Activated T-helper 2 cell treated with anti-CD3 and anti-CD28 coated beads, Interferon-gamma antibody, Interleukin-2, Interleukin-4, amounts not matched to agents 10 μg/mL and 5 μg/mL and 100 μg/mL, durations not matched to agents 14 hours and 24 hours and 36 hours (primary cell): ENCODE measurements at regions not wholly inside any gene's neighbourhood (a gene's known extent, or its start where the extent isn't known, plus 50 kb on each side); places are given as distances from the start of the nearest gene placed in this dataset.

Experiments
- DNase-seq: peaks from one replicate; pipeline ENCODE4 v3.0.0; 2021; ENCODE audit warnings: low spot score
- H3K27ac Mint-ChIP-seq: one replicate; pipeline ENCODE4 v1.8.0; 2021; ENCODE audit warnings: mixed read lengths
- H3K27me3 Mint-ChIP-seq: one replicate; pipeline ENCODE4 v1.8.0; 2021; ENCODE audit warnings: low read depth, mixed read lengths
- H3K36me3 Mint-ChIP-seq: one replicate; pipeline ENCODE4 v1.8.0; 2021; ENCODE audit warnings: low read depth, mixed read lengths
- H3K4me1 Mint-ChIP-seq: one replicate; pipeline ENCODE4 v1.8.0; 2021; ENCODE audit warnings: low read depth, mixed read lengths
- H3K4me3 Mint-ChIP-seq: one replicate; pipeline ENCODE4 v1.8.0; 2021; ENCODE audit warnings: low read depth, mild to moderate bottlenecking, moderate library complexity, mixed read lengths
- H3K9me3 Mint-ChIP-seq: one replicate; pipeline ENCODE4 v1.8.0; 2021; ENCODE audit warnings: mixed read lengths
- intact Hi-C: fragments of 100-400 bp; cut with micrococcal nuclease; formaldehyde crosslinking; loops from one replicate; pipeline ENCODE4 v1.15.1; 2023

DNA sequence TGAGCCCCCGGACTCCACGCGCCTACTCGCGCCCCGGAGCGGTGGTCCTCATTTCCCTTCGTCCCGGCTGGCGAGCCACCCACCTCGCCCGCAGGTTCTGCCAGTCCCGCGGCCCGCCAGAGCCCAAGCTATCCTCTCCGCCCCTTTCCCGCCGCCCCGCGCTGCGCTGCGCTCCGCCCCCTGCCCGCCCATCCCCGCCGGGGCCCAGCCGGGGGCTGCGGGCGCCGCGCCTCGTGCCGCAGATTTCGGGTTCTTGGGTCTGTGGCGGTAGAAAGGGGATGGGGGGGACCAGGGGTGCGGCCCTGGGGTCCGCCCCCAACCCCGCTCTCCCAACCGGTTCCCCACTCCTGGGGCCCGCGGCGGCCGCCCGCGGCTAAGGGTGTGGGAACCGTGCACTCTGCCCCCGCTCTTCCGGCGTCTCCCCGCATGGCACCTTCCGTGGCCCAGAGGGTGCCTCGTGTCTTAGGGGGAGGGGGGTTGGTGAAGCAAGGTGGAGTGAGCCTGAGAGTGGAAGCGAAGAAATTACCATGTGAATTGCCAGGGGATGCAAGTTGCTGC lies 650.8 kb upstream of the DIPK2B start:
- Mint-ChIP-seq H3K27ac (peak overlapping the region; percentile 94), H3K9me3 (no peaks in the 10 kb centered on the region), H3K27me3 (no peaks in the 10 kb centered on the region), H3K36me3 (peaks cover 35% of the 10 kb centered on the region), H3K4me1 (peaks cover 31% of the 10 kb centered on the region), H3K4me3 (peak overlapping the region; percentile 99)
- DNase-seq, result peak; percentile 50
- intact Hi-C loops, result loop anchor here (2.0 to 10.0 kb wide), 3 partner anchors 85 to 469 kb away; no protein-coding TSS in a partner anchor

DNA sequence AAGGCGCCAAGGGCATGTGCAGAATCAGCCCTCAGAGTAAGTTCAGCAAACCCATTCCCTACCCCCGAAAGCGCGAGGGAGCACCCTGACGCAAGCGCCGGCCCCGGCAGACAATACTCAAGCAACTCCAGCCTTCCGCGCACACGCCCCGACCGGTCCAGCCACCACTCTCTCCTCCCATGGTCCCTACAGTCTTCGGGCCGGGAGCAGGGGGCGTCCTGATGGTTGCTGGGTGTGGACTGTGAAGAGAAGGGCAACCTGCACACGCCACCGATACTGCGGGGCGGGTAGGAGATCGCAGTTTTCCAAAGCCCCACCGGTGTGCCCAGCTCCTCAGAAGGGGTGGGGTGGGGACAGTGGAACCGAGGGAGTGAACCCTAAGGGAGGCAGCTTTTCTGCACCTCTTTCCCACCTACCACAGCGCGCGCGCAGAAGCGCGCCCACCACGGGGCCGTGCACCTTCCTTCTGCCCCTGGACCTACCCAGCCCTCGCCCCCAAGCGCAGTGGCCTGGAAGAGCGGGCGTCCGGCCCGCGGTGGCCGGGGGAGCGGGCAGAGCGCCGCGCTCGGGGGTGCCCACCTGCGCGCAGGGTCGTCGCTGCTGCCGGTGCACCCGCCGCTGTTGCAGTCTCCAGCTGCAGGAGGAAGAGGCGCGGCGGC lies 650.2 kb upstream of the DIPK2B start:
- Mint-ChIP-seq H3K9me3 (no peaks in the 10 kb centered on the region), H3K36me3 (peaks cover 39% of the 10 kb centered on the region), H3K4me3 (peak overlapping the region; percentile 99), H3K27me3 (no peaks in the 10 kb centered on the region), H3K4me1 (peaks cover 34% of the 10 kb centered on the region), H3K27ac (peak overlapping the region; percentile 95)
- DNase-seq, result peak; percentile 23
- intact Hi-C loops, result loop anchor here (2.0 to 10.0 kb wide), 3 partner anchors 84 to 470 kb away; no protein-coding TSS in a partner anchor

- peaks cover 35% of the 10 kb centered on the region for H3K4me1 Mint-ChIP-seq
- intact Hi-C loops, result loop anchor here (2.0 to 10.0 kb wide), 3 partner anchors 83 to 471 kb away; no protein-coding TSS in a partner anchor
- peak; percentile 16 for DNase-seq
Observed at GRCh38 chrX:45850197-45850774, 649.6 kb upstream of the DIPK2B start.

DNA sequence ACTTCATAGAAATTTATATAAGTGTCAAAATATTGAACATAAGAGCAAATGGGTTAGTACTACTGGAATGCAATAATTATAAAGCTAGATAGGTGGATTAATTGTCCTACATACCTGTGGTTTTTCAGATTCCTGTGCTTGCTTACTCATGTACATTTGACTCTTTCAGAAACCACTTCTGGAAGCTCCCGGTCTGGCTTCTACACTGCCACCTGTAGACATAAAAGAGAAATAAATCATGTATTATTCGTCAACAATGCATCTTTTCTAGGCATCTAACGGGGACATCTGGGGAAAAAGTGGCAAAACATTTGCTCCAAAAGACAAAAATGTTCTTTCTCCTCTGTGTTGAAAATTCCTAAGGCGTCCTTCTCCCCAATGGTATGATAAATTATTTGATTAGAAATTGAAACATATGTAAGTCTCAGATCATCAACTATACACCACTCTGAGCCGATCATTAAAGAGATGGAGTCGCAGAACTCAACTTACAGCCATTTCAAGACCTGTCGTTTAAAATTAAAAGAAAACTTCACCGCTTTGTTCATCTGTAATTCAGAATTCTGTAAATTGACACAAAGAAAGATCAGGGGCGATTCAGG lies 648.7 kb upstream of the DIPK2B start:
- peaks cover 50% of the 10 kb centered on the region for H3K36me3 Mint-ChIP-seq
- H3K9me3 Mint-ChIP-seq, result no peaks in the 10 kb centered on the region
- no peaks in the 10 kb centered on the region for H3K27me3 Mint-ChIP-seq
- peaks cover 30% of the 10 kb centered on the region for H3K4me1 Mint-ChIP-seq
- peak overlapping the region; percentile 99 for H3K4me3 Mint-ChIP-seq
- intact Hi-C loops, result loop anchor here (1.0 to 10.0 kb wide), 6 partner anchors 25 to 527 kb away; no protein-coding TSS in a partner anchor
- H3K27ac Mint-ChIP-seq, result peak overlapping the region; percentile 95
- DNase-seq, result no peak

More at GRCh38 chrX:45850197-45850774, 649.6 kb upstream of the DIPK2B start:
- Mint-ChIP-seq H3K27ac (peak overlapping the region; percentile 95), H3K4me3 (peak overlapping the region; percentile 99), H3K27me3 (no peaks in the 10 kb centered on the region), H3K36me3 (peaks cover 46% of the 10 kb centered on the region), H3K9me3 (no peaks in the 10 kb centered on the region)

- intact Hi-C loops, result loop anchor here (5.0 to 10.0 kb wide), 3 partner anchors 226 to 523 kb away; no protein-coding TSS in a partner anchor
- Mint-ChIP-seq H3K9me3 (no peaks in the 10 kb centered on the region), H3K27ac (no peak overlapping the region), H3K4me1 (peaks cover 29% of the 10 kb centered on the region), H3K4me3 (peak overlapping the region; percentile 67), H3K27me3 (no peaks in the 10 kb centered on the region), H3K36me3 (peaks cover 63% of the 10 kb centered on the region)
- no peak for DNase-seq
Observed at GRCh38 chrX:45847961-45848360, 647.3 kb upstream of the DIPK2B start.

GRCh38 chrX:45846328-45846727 lies 645.7 kb upstream of the DIPK2B start:
- Mint-ChIP-seq H3K9me3 (no peaks in the 10 kb centered on the region), H3K4me3 (peak overlapping the region; percentile 64), H3K36me3 (peaks cover 78% of the 10 kb centered on the region), H3K27ac (no peak overlapping the region), H3K4me1 (peaks cover 37% of the 10 kb centered on the region), H3K27me3 (no peaks in the 10 kb centered on the region)
- DNase-seq, result no peak
- intact Hi-C loops, result loop anchor here (5.0 to 10.0 kb wide), 3 partner anchors 224 to 522 kb away; no protein-coding TSS in a partner anchor

DNA sequence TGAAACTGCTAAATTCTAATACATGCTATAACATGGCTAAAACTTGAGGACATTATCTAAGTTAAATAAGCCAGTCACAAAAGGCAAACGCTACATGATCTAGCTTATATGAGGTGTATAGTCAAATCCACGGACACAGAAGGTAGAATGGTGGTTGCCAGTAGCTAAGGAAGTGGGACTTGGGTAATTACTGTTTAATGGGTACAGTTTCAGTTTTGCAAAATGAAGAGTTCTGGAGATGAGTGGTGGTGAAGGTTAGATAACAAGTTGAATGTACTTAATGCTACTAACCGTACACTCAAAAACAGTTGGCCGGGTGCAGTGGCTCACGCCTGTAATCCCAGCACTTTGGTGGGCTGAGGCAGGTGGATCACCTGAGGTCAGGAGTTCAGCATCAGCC lies 644.5 kb upstream of the DIPK2B start:
- DNase-seq, result no peak
- intact Hi-C loops, result loop anchor here (5.0 to 10.0 kb wide), 3 partner anchors 223 to 520 kb away; no protein-coding TSS in a partner anchor
- Mint-ChIP-seq H3K27me3 (no peaks in the 10 kb centered on the region), H3K4me3 (no peak overlapping the region), H3K9me3 (no peaks in the 10 kb centered on the region), H3K27ac (peak overlapping the region; percentile 12), H3K4me1 (peaks cover 40% of the 10 kb centered on the region), H3K36me3 (peaks cover 77% of the 10 kb centered on the region)

GRCh38 chrX:45843518-45843917 lies 642.8 kb upstream of the DIPK2B start:
- H3K4me1 Mint-ChIP-seq, result peaks cover 41% of the 10 kb centered on the region

GRCh38 chrX:45842926-45843315 lies 642.2 kb upstream of the DIPK2B start:
- intact Hi-C loops, result loop anchor here (2.0 to 10.0 kb wide), 3 partner anchors 18 to 518 kb away; no protein-coding TSS in a partner anchor
- H3K4me3 Mint-ChIP-seq, result peak overlapping the region; percentile 75
- no peak for DNase-seq
- peak overlapping the region; percentile 91 for H3K27ac Mint-ChIP-seq
- no peaks in the 10 kb centered on the region for H3K9me3 Mint-ChIP-seq
- H3K36me3 Mint-ChIP-seq, result peaks cover 72% of the 10 kb centered on the region
- no peaks in the 10 kb centered on the region for H3K27me3 Mint-ChIP-seq
- peaks cover 37% of the 10 kb centered on the region for H3K4me1 Mint-ChIP-seq

More at GRCh38 chrX:45843518-45843917, 642.8 kb upstream of the DIPK2B start:
- no peak for DNase-seq
- Mint-ChIP-seq H3K9me3 (no peaks in the 10 kb centered on the region), H3K27me3 (no peaks in the 10 kb centered on the region), H3K27ac (peak overlapping the region; percentile 91), H3K4me3 (peak overlapping the region; percentile 47), H3K36me3 (peaks cover 73% of the 10 kb centered on the region)
- intact Hi-C loops, result loop anchor here (2.0 to 10.0 kb wide), 3 partner anchors 19 to 519 kb away; no protein-coding TSS in a partner anchor

DNA sequence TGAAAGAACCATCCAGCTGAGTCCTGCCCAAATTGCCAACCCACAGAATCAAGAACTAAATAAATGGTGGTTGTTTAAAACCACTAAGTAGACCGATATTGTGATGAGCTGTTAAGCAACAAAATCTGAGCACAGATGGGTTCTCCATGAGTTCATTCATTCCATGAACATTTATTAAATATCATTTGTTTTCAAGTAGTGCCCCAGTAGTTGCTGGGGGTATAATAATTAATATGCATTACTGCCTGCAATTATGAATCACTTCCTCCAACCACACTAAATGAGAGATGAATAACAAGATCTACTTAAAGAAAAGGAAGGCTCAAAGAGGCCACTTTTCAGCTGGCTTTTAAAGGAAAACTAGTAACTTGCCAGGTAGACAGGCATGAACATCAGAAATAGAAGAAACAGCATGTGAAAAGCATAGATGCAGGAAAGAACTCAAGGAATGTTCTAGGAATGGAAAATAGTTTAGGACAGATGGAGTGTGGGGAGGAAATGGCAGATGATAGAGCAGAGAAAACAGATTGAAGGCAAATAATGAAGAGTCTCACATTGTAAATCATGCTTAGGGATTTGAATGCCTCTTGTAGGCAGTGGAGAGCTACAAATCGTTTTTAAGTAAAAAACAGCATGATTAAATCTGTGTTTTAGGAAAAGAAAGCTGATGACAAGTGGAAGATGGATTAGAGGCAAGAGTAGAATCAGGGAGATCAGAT lies 641.7 kb upstream of the DIPK2B start:
- intact Hi-C loops, result loop anchor here (2.0 to 10.0 kb wide), 3 partner anchors 18 to 518 kb away; no protein-coding TSS in a partner anchor
- Mint-ChIP-seq H3K27me3 (no peaks in the 10 kb centered on the region), H3K4me1 (peaks cover 37% of the 10 kb centered on the region), H3K4me3 (peak overlapping the region; percentile 75), H3K27ac (peak overlapping the region; percentile 91), H3K9me3 (no peaks in the 10 kb centered on the region), H3K36me3 (peaks cover 74% of the 10 kb centered on the region)
- DNase-seq, result no peak

- H3K36me3 Mint-ChIP-seq, result peaks cover 70% of the 10 kb centered on the region
- intact Hi-C loops, result loop anchor here (10.0 kb wide), 1 partner anchor 516 kb away; no protein-coding TSS in a partner anchor
- H3K9me3 Mint-ChIP-seq, result no peaks in the 10 kb centered on the region
- H3K27me3 Mint-ChIP-seq, result no peaks in the 10 kb centered on the region
- peaks cover 32% of the 10 kb centered on the region for H3K4me1 Mint-ChIP-seq
- no peak overlapping the region for H3K27ac Mint-ChIP-seq
- DNase-seq, result no peak
- H3K4me3 Mint-ChIP-seq, result no peak overlapping the region
Observed at GRCh38 chrX:45840411-45840950, 639.8 kb upstream of the DIPK2B start.
